ENCODE measurements at regions not wholly inside any gene's neighbourhood (a gene's known extent, or its start where the extent isn't known, plus 50 kb on each side); places are given as distances from the start of the nearest gene placed in this dataset.
"Not testable (repeated sequence)": the region's sequence is repeated elsewhere in the genome, so short reads cannot be mapped to it uniquely, and the experiment has no call there.

- TF ChIP-seq CTCF (IDR thresholded peaks at IDR 0.05; ENCODE audit: unreplicated experiment): peak; percentile 77
- H3K4me3 Mint-ChIP-seq (ENCODE audit: unreplicated experiment): no peak overlapping the region
- H3K36me3 Mint-ChIP-seq (ENCODE audit: low read depth, unreplicated experiment): peaks cover 3% of the 10 kb centered on the region
- H3K9me3 Mint-ChIP-seq (ENCODE audit: unreplicated experiment): no peaks in the 10 kb centered on the region
- H3K27me3 Mint-ChIP-seq (ENCODE audit: unreplicated experiment): peaks cover under 1% of the 10 kb centered on the region
- peak; percentile 69 for DNase-seq (ENCODE audit: low spot score)
- H3K27ac Mint-ChIP-seq (ENCODE audit: unreplicated experiment): no peak overlapping the region
- H3K4me1 Mint-ChIP-seq (ENCODE audit: unreplicated experiment): no peaks in the 10 kb centered on the region
Observed at GRCh38 chr2:234881413-234882241, 70.2 kb upstream of the SH3BP4 start.

GRCh38 chr2:234880551-234881211 is 71.1 kb upstream of the SH3BP4 start:
- Mint-ChIP-seq H3K27ac (ENCODE audit: unreplicated experiment) (no peak overlapping the region), H3K36me3 (ENCODE audit: low read depth, unreplicated experiment) (peaks cover 4% of the 10 kb centered on the region), H3K9me3 (ENCODE audit: unreplicated experiment) (no peaks in the 10 kb centered on the region), H3K4me3 (ENCODE audit: unreplicated experiment) (no peak overlapping the region), H3K4me1 (ENCODE audit: unreplicated experiment) (no peaks in the 10 kb centered on the region), H3K27me3 (ENCODE audit: unreplicated experiment) (no peaks in the 10 kb centered on the region)
- DNase-seq (ENCODE audit: low spot score): no peak
- TF ChIP-seq CTCF (IDR thresholded peaks at IDR 0.05; ENCODE audit: unreplicated experiment): no peak

- H3K4me1 Mint-ChIP-seq (ENCODE audit: unreplicated experiment): no peaks in the 10 kb centered on the region
- no peak overlapping the region for H3K4me3 Mint-ChIP-seq (ENCODE audit: unreplicated experiment)
- no peaks in the 10 kb centered on the region for H3K27me3 Mint-ChIP-seq (ENCODE audit: unreplicated experiment)
- TF ChIP-seq CTCF (IDR thresholded peaks at IDR 0.05; ENCODE audit: unreplicated experiment): no peak
- DNase-seq (ENCODE audit: low spot score): no peak
- H3K9me3 Mint-ChIP-seq (ENCODE audit: unreplicated experiment): no peaks in the 10 kb centered on the region
- H3K36me3 Mint-ChIP-seq (ENCODE audit: low read depth, unreplicated experiment): peaks cover 4% of the 10 kb centered on the region
- H3K27ac Mint-ChIP-seq (ENCODE audit: unreplicated experiment): no peak overlapping the region
Observed at GRCh38 chr2:234879671-234880455, 72.0 kb upstream of the SH3BP4 start.

GRCh38 chr2:234876621-234877020 is 75.2 kb upstream of the SH3BP4 start:
- peaks cover 12% of the 10 kb centered on the region for H3K36me3 Mint-ChIP-seq (ENCODE audit: low read depth, unreplicated experiment)
- H3K4me1 Mint-ChIP-seq (ENCODE audit: unreplicated experiment); H3K27ac Mint-ChIP-seq (ENCODE audit: unreplicated experiment); H3K4me3 Mint-ChIP-seq (ENCODE audit: unreplicated experiment); DNase-seq (ENCODE audit: low spot score); H3K9me3 Mint-ChIP-seq (ENCODE audit: unreplicated experiment); H3K27me3 Mint-ChIP-seq (ENCODE audit: unreplicated experiment): not testable (repeated sequence)

- Mint-ChIP-seq H3K36me3 (ENCODE audit: low read depth, unreplicated experiment) (peaks cover 12% of the 10 kb centered on the region), H3K27me3 (ENCODE audit: unreplicated experiment) (no peaks in the 10 kb centered on the region), H3K4me3 (ENCODE audit: unreplicated experiment) (no peak overlapping the region), H3K4me1 (ENCODE audit: unreplicated experiment) (no peaks in the 10 kb centered on the region), H3K27ac (ENCODE audit: unreplicated experiment) (no peak overlapping the region), H3K9me3 (ENCODE audit: unreplicated experiment) (peaks cover 3% of the 10 kb centered on the region)
- DNase-seq (ENCODE audit: low spot score): no peak
- TF ChIP-seq CTCF (IDR thresholded peaks at IDR 0.05; ENCODE audit: unreplicated experiment): no peak
Observed at GRCh38 chr2:234874347-234875046, 77.3 kb upstream of the SH3BP4 start.
